GM13976 (cell line): ENCODE measurements at regions not wholly inside any gene's neighbourhood (a gene's known extent, or its start where the extent isn't known, plus 50 kb on each side); places are given as distances from the start of the nearest gene placed in this dataset.

Experiments used
- DNase-seq: peaks from one replicate; pipeline ENCODE4 v3.0.0; 2012; ENCODE audit warnings: low spot score
- CTCF ChIP-seq: IDR thresholded peaks from 2 replicates; pipeline ENCODE4 v1.5.1; 2012; ENCODE audit warnings: borderline replicate concordance, mild to moderate bottlenecking; ENCODE audit not compliant: insufficient read depth; ENCODE audit errors: extremely low read depth, missing control alignments, control extremely low read depth
- in situ Hi-C: fragments of 300-500 bp; cut with MboI; formaldehyde crosslinking; loops from one replicate; pipeline ENCODE4 v1.12.0; 2022; ENCODE audit warnings: low sequenced_read_pairs, mixed read lengths, inconsistent platforms; ENCODE audit not compliant: unreplicated experiment

GRCh38 chr21:35737899-35738346, 322.4 kb downstream of the SETD4 start:
- in situ Hi-C loops: no loop called here
- DNase-seq: no peak
- TF ChIP-seq CTCF: no peak

- TF ChIP-seq CTCF: no peak
- in situ Hi-C loops: no loop called here
- DNase-seq: no peak
These were observed 322.9 kb downstream of the SETD4 start for GRCh38 chr21:35737449-35737848.

GRCh38 chr21:35732788-35733187, 327.5 kb downstream of the SETD4 start:
- no peak for DNase-seq
- TF ChIP-seq CTCF: no peak

GRCh38 chr21:35730325-35730724, 330.0 kb downstream of the SETD4 start:
- no peak for DNase-seq
- in situ Hi-C loops: no loop called here
- no peak for TF ChIP-seq CTCF

More at GRCh38 chr21:35732788-35733187, 327.5 kb downstream of the SETD4 start:
- in situ Hi-C loops: no loop called here

GRCh38 chr21:35727830-35728229, 332.5 kb downstream of the SETD4 start:
- in situ Hi-C loops: no loop called here
- no peak for DNase-seq
- no peak for TF ChIP-seq CTCF

GRCh38 chr21:35724156-35724555, 336.2 kb downstream of the SETD4 start:
- DNase-seq: no peak
- in situ Hi-C loops: no loop called here
- no peak for TF ChIP-seq CTCF

- no peak for TF ChIP-seq CTCF
- DNase-seq: no peak
- in situ Hi-C loops: no loop called here
These were observed 338.6 kb downstream of the SETD4 start for GRCh38 chr21:35721701-35722100.
